GM23338 (cell line): ENCODE measurements at regions not wholly inside any gene's neighbourhood (a gene's known extent, or its start where the extent isn't known, plus 50 kb on each side); places are given as distances from the start of the nearest gene placed in this dataset.

ENCODE experiments used
- ATAC-seq: fragments of 200-7000 bp; cut with Tn5 transposase; 3 replicates; pipeline ENCODE4 v1.9.1; 2020
- DNase-seq: peaks from one replicate; pipeline ENCODE4 v3.0.0-alpha.2; 2015; ENCODE audit warnings: low spot score
- H2AFZ ChIP-seq: fragments of 200-600 bp; sonication (generic); 2 replicates; pipeline ENCODE4 v1.8.0; 2016; ENCODE audit warnings: antibody characterized with exemption, mild to moderate bottlenecking, moderate library complexity
- H3F3A ChIP-seq: fragments of 200-600 bp; sonication (generic); replicated peaks from 2 replicates; pipeline ENCODE4 v1.8.0; 2017; ENCODE audit warnings: antibody characterized with exemption, mixed run types, low read depth
- H3K27ac ChIP-seq: fragments of 200-600 bp; sonication (generic); 2 replicates; pipeline ENCODE4 v1.6.1; 2016; ENCODE audit warnings: low read depth
- H3K27me3 ChIP-seq: fragments of 200-600 bp; sonication (generic); 2 replicates; pipeline ENCODE4 v1.8.0; 2016; ENCODE audit warnings: mild to moderate bottlenecking, mixed run types, moderate library complexity; ENCODE audit not compliant: insufficient read depth
- H3K36me3 ChIP-seq: fragments of 200-600 bp; sonication (generic); 2 replicates; pipeline ENCODE4 v1.8.0; 2016; ENCODE audit warnings: mild to moderate bottlenecking; ENCODE audit not compliant: insufficient read depth
- H3K4me1 ChIP-seq: fragments of 200-600 bp; sonication (generic); 2 replicates; pipeline ENCODE4 v1.8.0; 2016; ENCODE audit warnings: mild to moderate bottlenecking, moderate library complexity; ENCODE audit not compliant: insufficient read depth
- H3K4me2 ChIP-seq: fragments of 200-600 bp; sonication (generic); 2 replicates; pipeline ENCODE4 v1.7.1; 2017; ENCODE audit warnings: mixed run types
- H3K4me3 ChIP-seq: fragments of 200-600 bp; sonication (generic); 2 replicates; pipeline ENCODE4 v1.6.1; 2016; ENCODE audit warnings: mixed run types
- H3K79me2 ChIP-seq: fragments of 200-600 bp; sonication (generic); replicated peaks from 2 replicates; pipeline ENCODE4 v1.8.0; 2017; ENCODE audit warnings: mild to moderate bottlenecking; ENCODE audit not compliant: insufficient read depth
- H3K9me2 ChIP-seq: fragments of 200-600 bp; sonication (generic); 2 replicates; pipeline ENCODE4 v1.8.0; 2017; ENCODE audit not compliant: insufficient read depth
- H4K20me1 ChIP-seq: fragments of 200-600 bp; sonication (generic); replicated peaks from 2 replicates; pipeline ENCODE4 v1.8.0; 2017; ENCODE audit warnings: mild to moderate bottlenecking; ENCODE audit not compliant: insufficient read depth
- H3K27ac Mint-ChIP-seq: 2 replicates; pipeline ENCODE4 v1.8.0; 2020; ENCODE audit warnings: inconsistent platforms, mild to moderate bottlenecking, moderate library complexity, mixed read lengths
- H3K27me3 Mint-ChIP-seq: 3 replicates; pipeline ENCODE4 v1.8.0; 2022; ENCODE audit warnings: low read depth, mild to moderate bottlenecking, moderate library complexity, mixed read lengths, inconsistent platforms; ENCODE audit not compliant: insufficient read depth, poor library complexity
- H3K36me3 Mint-ChIP-seq: 3 replicates; pipeline ENCODE4 v1.8.0; 2021; ENCODE audit warnings: low read depth, mild to moderate bottlenecking, inconsistent platforms, moderate library complexity, mixed read lengths
- H3K4me1 Mint-ChIP-seq: 3 replicates; pipeline ENCODE4 v1.8.0; 2020; ENCODE audit warnings: mild to moderate bottlenecking, inconsistent platforms, mixed read lengths
- H3K4me3 Mint-ChIP-seq: 3 replicates; pipeline ENCODE4 v1.8.0; 2021; ENCODE audit warnings: moderate library complexity, mild to moderate bottlenecking, inconsistent platforms, mixed read lengths
- H3K9me3 Mint-ChIP-seq: 3 replicates; pipeline ENCODE4 v1.8.0; 2020; ENCODE audit warnings: moderate library complexity, mild to moderate bottlenecking, inconsistent platforms, mixed read lengths
- CREB1 ChIP-seq: fragments of 250-450 bp; sonication (Bioruptor Pico); IDR thresholded peaks from 2 replicates; pipeline ENCODE4 v1.5.0; 2020; ENCODE audit warnings: low read depth, mild to moderate bottlenecking, moderate library complexity
- EZH2 ChIP-seq: fragments of 200-600 bp; sonication (generic); IDR thresholded peaks from one replicate; pipeline ENCODE4 v1.8.0; 2017; ENCODE audit warnings: antibody characterized with exemption, mild to moderate bottlenecking, low read depth; ENCODE audit not compliant: unreplicated experiment
- EZH2phosphoT487 ChIP-seq: fragments of 200-600 bp; sonication (generic); IDR thresholded peaks from one replicate; pipeline ENCODE4 v1.8.1; 2018; ENCODE audit warnings: antibody characterized with exemption; ENCODE audit not compliant: unreplicated experiment
- JUNB ChIP-seq: IDR thresholded peaks from one replicate; pipeline ENCODE4 v1.6.1; 2016; ENCODE audit warnings: antibody characterized with exemption; ENCODE audit not compliant: unreplicated experiment
- NANOG ChIP-seq: IDR thresholded peaks from 2 replicates; pipeline ENCODE4 v1.6.1; 2016; ENCODE audit warnings: antibody characterized with exemption, borderline replicate concordance
- POLR2AphosphoS5 ChIP-seq: IDR thresholded peaks from 2 replicates; pipeline ENCODE4 v1.6.1; 2016; ENCODE audit warnings: antibody characterized with exemption, low read depth
- STAT1 ChIP-seq: IDR thresholded peaks from one replicate; pipeline ENCODE4 v1.6.1; 2016; ENCODE audit warnings: antibody characterized with exemption; ENCODE audit not compliant: unreplicated experiment
- ZNF114 ChIP-seq: fragments of 250-450 bp; sonication (Bioruptor Pico); IDR thresholded peaks from 2 replicates; pipeline ENCODE4 v1.5.0; 2020; ENCODE audit warnings: mild to moderate bottlenecking, moderate library complexity
- ZNF331 ChIP-seq: fragments of 250-450 bp; sonication (Bioruptor Pico); IDR thresholded peaks from 2 replicates; pipeline ENCODE4 v1.5.0; 2020; ENCODE audit warnings: low read depth, mild to moderate bottlenecking, moderate library complexity
- TF ChIP-seq, protein P1 (sequence below): IDR thresholded peaks from one replicate; pipeline ENCODE4 v1.6.1; 2018; ENCODE audit warnings: antibody characterized with exemption; ENCODE audit not compliant: unreplicated experiment
- TF ChIP-seq, protein P2 (sequence below): fragments of 250-450 bp; sonication (Bioruptor Pico); IDR thresholded peaks from 2 replicates; pipeline ENCODE4 v1.5.0; 2020; ENCODE audit warnings: mild to moderate bottlenecking, moderate library complexity
- TF ChIP-seq, protein P3 (sequence below), 2 experiments: fragments of 200-600 bp in 1 of 2; sonication (generic) in 1 of 2; conservative IDR thresholded peaks; 2 replicates each; pipeline versions ENCODE4 v1.5.1 to v1.6.1; 2016 to 2017; ENCODE audit warnings: antibody characterized with exemption in 2 of 2, low read depth in 2 of 2, mild to moderate bottlenecking in 2 of 2, moderate library complexity in 1 of 2
- TF ChIP-seq, protein P4 (sequence below): IDR thresholded peaks from 2 replicates; pipeline ENCODE4 v1.6.1; 2016; ENCODE audit warnings: antibody characterized with exemption

DNA sequence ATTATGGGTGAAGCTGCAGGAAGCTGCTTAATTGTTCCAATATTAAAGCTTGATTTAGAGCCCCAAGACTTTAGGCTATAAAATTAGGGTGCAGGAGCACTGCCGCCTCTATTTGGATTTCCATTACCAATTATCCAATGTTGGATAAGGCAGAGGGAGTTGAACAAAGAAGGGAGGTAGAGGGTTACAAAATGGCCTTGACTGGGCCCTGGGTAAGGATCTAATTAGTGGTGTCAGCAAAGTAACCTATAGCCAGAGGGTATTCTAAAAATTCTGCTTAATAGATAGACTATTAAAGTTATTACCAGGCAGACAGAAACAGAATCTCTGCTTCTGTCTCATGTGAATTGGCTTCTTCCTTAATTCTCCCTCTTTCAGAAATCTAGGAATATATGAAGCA, 50.3 kb upstream of the DPPA4 start:
- H3K4me3 Mint-ChIP-seq = no peak overlapping the region
- TF ChIP-seq EZH2phosphoT487 (no peak), POLR2AphosphoS5 (no peak), JUNB (no peak), EZH2 (no peak), CREB1 (CRISPR knock-in tag) (no peak), ZNF114 (CRISPR knock-in tag) (no peak), ZNF331 (CRISPR knock-in tag) (no peak), NANOG (no peak), STAT1 (no peak)
- TF ChIP-seq, protein P1, sequence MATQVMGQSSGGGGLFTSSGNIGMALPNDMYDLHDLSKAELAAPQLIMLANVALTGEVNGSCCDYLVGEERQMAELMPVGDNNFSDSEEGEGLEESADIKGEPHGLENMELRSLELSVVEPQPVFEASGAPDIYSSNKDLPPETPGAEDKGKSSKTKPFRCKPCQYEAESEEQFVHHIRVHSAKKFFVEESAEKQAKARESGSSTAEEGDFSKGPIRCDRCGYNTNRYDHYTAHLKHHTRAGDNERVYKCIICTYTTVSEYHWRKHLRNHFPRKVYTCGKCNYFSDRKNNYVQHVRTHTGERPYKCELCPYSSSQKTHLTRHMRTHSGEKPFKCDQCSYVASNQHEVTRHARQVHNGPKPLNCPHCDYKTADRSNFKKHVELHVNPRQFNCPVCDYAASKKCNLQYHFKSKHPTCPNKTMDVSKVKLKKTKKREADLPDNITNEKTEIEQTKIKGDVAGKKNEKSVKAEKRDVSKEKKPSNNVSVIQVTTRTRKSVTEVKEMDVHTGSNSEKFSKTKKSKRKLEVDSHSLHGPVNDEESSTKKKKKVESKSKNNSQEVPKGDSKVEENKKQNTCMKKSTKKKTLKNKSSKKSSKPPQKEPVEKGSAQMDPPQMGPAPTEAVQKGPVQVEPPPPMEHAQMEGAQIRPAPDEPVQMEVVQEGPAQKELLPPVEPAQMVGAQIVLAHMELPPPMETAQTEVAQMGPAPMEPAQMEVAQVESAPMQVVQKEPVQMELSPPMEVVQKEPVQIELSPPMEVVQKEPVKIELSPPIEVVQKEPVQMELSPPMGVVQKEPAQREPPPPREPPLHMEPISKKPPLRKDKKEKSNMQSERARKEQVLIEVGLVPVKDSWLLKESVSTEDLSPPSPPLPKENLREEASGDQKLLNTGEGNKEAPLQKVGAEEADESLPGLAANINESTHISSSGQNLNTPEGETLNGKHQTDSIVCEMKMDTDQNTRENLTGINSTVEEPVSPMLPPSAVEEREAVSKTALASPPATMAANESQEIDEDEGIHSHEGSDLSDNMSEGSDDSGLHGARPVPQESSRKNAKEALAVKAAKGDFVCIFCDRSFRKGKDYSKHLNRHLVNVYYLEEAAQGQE = no peak
- TF ChIP-seq, protein P2, sequence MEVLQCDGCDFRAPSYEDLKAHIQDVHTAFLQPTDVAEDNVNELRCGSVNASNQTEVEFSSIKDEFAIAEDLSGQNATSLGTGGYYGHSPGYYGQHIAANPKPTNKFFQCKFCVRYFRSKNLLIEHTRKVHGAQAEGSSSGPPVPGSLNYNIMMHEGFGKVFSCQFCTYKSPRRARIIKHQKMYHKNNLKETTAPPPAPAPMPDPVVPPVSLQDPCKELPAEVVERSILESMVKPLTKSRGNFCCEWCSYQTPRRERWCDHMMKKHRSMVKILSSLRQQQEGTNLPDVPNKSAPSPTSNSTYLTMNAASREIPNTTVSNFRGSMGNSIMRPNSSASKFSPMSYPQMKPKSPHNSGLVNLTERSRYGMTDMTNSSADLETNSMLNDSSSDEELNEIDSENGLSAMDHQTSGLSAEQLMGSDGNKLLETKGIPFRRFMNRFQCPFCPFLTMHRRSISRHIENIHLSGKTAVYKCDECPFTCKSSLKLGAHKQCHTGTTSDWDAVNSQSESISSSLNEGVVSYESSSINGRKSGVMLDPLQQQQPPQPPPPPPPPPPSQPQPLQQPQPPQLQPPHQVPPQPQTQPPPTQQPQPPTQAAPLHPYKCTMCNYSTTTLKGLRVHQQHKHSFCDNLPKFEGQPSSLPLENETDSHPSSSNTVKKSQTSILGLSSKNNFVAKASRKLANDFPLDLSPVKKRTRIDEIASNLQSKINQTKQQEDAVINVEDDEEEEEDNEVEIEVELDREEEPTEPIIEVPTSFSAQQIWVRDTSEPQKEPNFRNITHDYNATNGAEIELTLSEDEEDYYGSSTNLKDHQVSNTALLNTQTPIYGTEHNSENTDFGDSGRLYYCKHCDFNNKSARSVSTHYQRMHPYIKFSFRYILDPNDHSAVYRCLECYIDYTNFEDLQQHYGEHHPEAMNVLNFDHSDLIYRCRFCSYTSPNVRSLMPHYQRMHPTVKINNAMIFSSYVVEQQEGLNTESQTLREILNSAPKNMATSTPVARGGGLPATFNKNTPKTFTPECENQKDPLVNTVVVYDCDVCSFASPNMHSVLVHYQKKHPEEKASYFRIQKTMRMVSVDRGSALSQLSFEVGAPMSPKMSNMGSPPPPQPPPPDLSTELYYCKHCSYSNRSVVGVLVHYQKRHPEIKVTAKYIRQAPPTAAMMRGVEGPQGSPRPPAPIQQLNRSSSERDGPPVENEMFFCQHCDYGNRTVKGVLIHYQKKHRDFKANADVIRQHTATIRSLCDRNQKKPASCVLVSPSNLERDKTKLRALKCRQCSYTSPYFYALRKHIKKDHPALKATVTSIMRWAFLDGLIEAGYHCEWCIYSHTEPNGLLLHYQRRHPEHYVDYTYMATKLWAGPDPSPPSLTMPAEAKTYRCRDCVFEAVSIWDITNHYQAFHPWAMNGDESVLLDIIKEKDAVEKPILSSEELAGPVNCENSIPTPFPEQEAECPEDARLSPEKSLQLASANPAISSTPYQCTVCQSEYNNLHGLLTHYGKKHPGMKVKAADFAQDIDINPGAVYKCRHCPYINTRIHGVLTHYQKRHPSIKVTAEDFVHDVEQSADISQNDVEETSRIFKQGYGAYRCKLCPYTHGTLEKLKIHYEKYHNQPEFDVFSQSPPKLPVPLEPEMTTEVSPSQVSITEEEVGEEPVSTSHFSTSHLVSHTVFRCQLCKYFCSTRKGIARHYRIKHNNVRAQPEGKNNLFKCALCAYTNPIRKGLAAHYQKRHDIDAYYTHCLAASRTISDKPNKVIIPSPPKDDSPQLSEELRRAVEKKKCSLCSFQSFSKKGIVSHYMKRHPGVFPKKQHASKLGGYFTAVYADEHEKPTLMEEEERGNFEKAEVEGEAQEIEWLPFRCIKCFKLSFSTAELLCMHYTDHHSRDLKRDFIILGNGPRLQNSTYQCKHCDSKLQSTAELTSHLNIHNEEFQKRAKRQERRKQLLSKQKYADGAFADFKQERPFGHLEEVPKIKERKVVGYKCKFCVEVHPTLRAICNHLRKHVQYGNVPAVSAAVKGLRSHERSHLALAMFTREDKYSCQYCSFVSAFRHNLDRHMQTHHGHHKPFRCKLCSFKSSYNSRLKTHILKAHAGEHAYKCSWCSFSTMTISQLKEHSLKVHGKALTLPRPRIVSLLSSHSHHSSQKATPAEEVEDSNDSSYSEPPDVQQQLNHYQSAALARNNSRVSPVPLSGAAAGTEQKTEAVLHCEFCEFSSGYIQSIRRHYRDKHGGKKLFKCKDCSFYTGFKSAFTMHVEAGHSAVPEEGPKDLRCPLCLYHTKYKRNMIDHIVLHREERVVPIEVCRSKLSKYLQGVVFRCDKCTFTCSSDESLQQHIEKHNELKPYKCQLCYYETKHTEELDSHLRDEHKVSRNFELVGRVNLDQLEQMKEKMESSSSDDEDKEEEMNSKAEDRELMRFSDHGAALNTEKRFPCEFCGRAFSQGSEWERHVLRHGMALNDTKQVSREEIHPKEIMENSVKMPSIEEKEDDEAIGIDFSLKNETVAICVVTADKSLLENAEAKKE = no peak
- TF ChIP-seq, protein P3, sequence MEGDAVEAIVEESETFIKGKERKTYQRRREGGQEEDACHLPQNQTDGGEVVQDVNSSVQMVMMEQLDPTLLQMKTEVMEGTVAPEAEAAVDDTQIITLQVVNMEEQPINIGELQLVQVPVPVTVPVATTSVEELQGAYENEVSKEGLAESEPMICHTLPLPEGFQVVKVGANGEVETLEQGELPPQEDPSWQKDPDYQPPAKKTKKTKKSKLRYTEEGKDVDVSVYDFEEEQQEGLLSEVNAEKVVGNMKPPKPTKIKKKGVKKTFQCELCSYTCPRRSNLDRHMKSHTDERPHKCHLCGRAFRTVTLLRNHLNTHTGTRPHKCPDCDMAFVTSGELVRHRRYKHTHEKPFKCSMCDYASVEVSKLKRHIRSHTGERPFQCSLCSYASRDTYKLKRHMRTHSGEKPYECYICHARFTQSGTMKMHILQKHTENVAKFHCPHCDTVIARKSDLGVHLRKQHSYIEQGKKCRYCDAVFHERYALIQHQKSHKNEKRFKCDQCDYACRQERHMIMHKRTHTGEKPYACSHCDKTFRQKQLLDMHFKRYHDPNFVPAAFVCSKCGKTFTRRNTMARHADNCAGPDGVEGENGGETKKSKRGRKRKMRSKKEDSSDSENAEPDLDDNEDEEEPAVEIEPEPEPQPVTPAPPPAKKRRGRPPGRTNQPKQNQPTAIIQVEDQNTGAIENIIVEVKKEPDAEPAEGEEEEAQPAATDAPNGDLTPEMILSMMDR (conservative IDR thresholded peaks at IDR 0.05; ENCODE audit: low read depth in 2 of 2) = no peak
- TF ChIP-seq, protein P4, sequence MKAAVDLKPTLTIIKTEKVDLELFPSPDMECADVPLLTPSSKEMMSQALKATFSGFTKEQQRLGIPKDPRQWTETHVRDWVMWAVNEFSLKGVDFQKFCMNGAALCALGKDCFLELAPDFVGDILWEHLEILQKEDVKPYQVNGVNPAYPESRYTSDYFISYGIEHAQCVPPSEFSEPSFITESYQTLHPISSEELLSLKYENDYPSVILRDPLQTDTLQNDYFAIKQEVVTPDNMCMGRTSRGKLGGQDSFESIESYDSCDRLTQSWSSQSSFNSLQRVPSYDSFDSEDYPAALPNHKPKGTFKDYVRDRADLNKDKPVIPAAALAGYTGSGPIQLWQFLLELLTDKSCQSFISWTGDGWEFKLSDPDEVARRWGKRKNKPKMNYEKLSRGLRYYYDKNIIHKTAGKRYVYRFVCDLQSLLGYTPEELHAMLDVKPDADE = no peak
- Histone ChIP-seq H3K79me2 (no peaks in the 10 kb centered on the region), H3K36me3 (no peaks in the 10 kb centered on the region), H3K9me2 (no peaks in the 10 kb centered on the region), H4K20me1 (no peaks in the 10 kb centered on the region), H3K27me3 (no peaks in the 10 kb centered on the region), H3K4me2 (no peak overlapping the region), H3K4me1 (peaks cover 14% of the 10 kb centered on the region; the same call in 1 of the 2 replicates), H3K27ac (no peak overlapping the region), H3K4me3 (no peak overlapping the region), H3F3A (no peaks in the 10 kb centered on the region), H2AFZ (no peak overlapping the region)
- no peak overlapping the region for H3K27ac Mint-ChIP-seq
- no peaks in the 10 kb centered on the region for H3K9me3 Mint-ChIP-seq
- no peaks in the 10 kb centered on the region for H3K36me3 Mint-ChIP-seq
- H3K27me3 Mint-ChIP-seq = peaks cover 12% of the 10 kb centered on the region
- H3K4me1 Mint-ChIP-seq = peaks cover 18% of the 10 kb centered on the region
- no peak for DNase-seq
- ATAC-seq = no peak
